ENCODE measurements at regions not wholly inside any gene's neighbourhood (a gene's known extent, or its start where the extent isn't known, plus 50 kb on each side); places are given as distances from the start of the nearest gene placed in this dataset.

GRCh38 chr14:101428409-101428808, 132.9 kb upstream of the DIO3 start:
- H3K27me3 ChIP-seq (ENCODE audit: low read depth) = no peaks in the 10 kb centered on the region
- no peaks in the 10 kb centered on the region for H3K4me1 ChIP-seq
- DNase-seq (no peak), ATAC-seq (no peak)
- intact Hi-C loops (cut with DNase I) = no loop called here
- no peaks in the 10 kb centered on the region for H3K36me3 ChIP-seq
- H3K9me3 ChIP-seq = peaks cover 4% of the 10 kb centered on the region
- TF ChIP-seq CTCF (IDR thresholded peaks at IDR 0.05) = no peak
- H3K27ac ChIP-seq = no peak overlapping the region
- no peak overlapping the region for H3K4me3 ChIP-seq

- Histone ChIP-seq H3K4me1 (no peaks in the 10 kb centered on the region), H3K9me3 (no peaks in the 10 kb centered on the region)
- intact Hi-C loops (cut with DNase I) = no loop called here
Measured at GRCh38 chr14:101435546-101435945, 125.7 kb upstream of the DIO3 start.

GRCh38 chr14:101439023-101439422, 122.3 kb upstream of the DIO3 start:
- H3K36me3 ChIP-seq = no peaks in the 10 kb centered on the region
- H3K27me3 ChIP-seq (ENCODE audit: low read depth) = peaks cover 5% of the 10 kb centered on the region
- no peak for TF ChIP-seq CTCF (IDR thresholded peaks at IDR 0.05)
- ATAC-seq = peak in 1 of 2 donors; percentile 36
- H3K4me3 ChIP-seq = no peak overlapping the region
- no peaks in the 10 kb centered on the region for H3K4me1 ChIP-seq
- H3K27ac ChIP-seq = no peak overlapping the region
- intact Hi-C loops (cut with DNase I) = no loop called here
- no peaks in the 10 kb centered on the region for H3K9me3 ChIP-seq
- no peak for DNase-seq

More at GRCh38 chr14:101435546-101435945, 125.7 kb upstream of the DIO3 start:
- no peaks in the 10 kb centered on the region for H3K36me3 ChIP-seq
- no peak overlapping the region for H3K27ac ChIP-seq
- ATAC-seq = no peak
- peaks cover 5% of the 10 kb centered on the region for H3K27me3 ChIP-seq (ENCODE audit: low read depth)
- no peak for DNase-seq
- no peak overlapping the region for H3K4me3 ChIP-seq
- no peak for TF ChIP-seq CTCF (IDR thresholded peaks at IDR 0.05)

- Histone ChIP-seq H3K9me3 (no peaks in the 10 kb centered on the region), H3K36me3 (no peaks in the 10 kb centered on the region), H3K27ac (no peak overlapping the region), H3K4me1 (no peaks in the 10 kb centered on the region), H3K4me3 (no peak overlapping the region), H3K27me3 (ENCODE audit: low read depth) (peaks cover 5% of the 10 kb centered on the region)
- DNase-seq (no peak), ATAC-seq (no peak)
- intact Hi-C loops (cut with DNase I) = no loop called here
- no peak for TF ChIP-seq CTCF (IDR thresholded peaks at IDR 0.05)
Measured at GRCh38 chr14:101440496-101440895, 120.8 kb upstream of the DIO3 start.

- Histone ChIP-seq H3K4me3 (no peak overlapping the region), H3K27ac (no peak overlapping the region), H3K36me3 (no peaks in the 10 kb centered on the region), H3K9me3 (no peaks in the 10 kb centered on the region), H3K27me3 (ENCODE audit: low read depth) (peaks cover 6% of the 10 kb centered on the region), H3K4me1 (no peaks in the 10 kb centered on the region)
- DNase-seq = no peak
- no peak for ATAC-seq
- no peak for TF ChIP-seq CTCF (IDR thresholded peaks at IDR 0.05)
- intact Hi-C loops (cut with DNase I) = no loop called here
Measured at GRCh38 chr14:101441710-101442109, 119.6 kb upstream of the DIO3 start.

- Histone ChIP-seq H3K27me3 (ENCODE audit: low read depth) (peaks cover 6% of the 10 kb centered on the region), H3K9me3 (no peaks in the 10 kb centered on the region), H3K36me3 (no peaks in the 10 kb centered on the region), H3K27ac (no peak overlapping the region), H3K4me1 (no peaks in the 10 kb centered on the region), H3K4me3 (no peak overlapping the region)
- ATAC-seq = peak; percentile 19 to 26
- no peak for DNase-seq
- intact Hi-C loops (cut with DNase I) = no loop called here
- TF ChIP-seq CTCF (IDR thresholded peaks at IDR 0.05) = no peak
Measured at GRCh38 chr14:101442451-101442850, 118.8 kb upstream of the DIO3 start.

Measured in lower lobe of right lung (tissue), 2 donors.